Endodermal cell (in vitro differentiated cells): ENCODE measurements at regions not wholly inside any gene's neighbourhood (a gene's known extent, or its start where the extent isn't known, plus 50 kb on each side); places are given as distances from the start of the nearest gene placed in this dataset.

ENCODE experiments used
- DNase-seq: peaks from one replicate; pipeline ENCODE4 v3.0.0-alpha.2; 2017
- H3K27ac ChIP-seq: 2 replicates; pipeline ENCODE4 v1.5.1; 2013; ENCODE audit warnings: mild to moderate bottlenecking, low read depth, low read length, moderate library complexity
- H3K27me3 ChIP-seq: 2 replicates; pipeline ENCODE4 v1.6.1; 2013; ENCODE audit warnings: mild to moderate bottlenecking, low read length, moderate library complexity; ENCODE audit not compliant: insufficient read depth, control insufficient read depth, poor library complexity, severe bottlenecking
- H3K36me3 ChIP-seq: 2 replicates; pipeline ENCODE4 v1.7.0; 2013; ENCODE audit warnings: mild to moderate bottlenecking, low read length, moderate library complexity; ENCODE audit not compliant: control insufficient read depth, insufficient read depth
- H3K4me1 ChIP-seq: one replicate; pipeline ENCODE4 v1.7.0; 2013; ENCODE audit warnings: low read length; ENCODE audit not compliant: control insufficient read depth, insufficient read depth
- H3K4me3 ChIP-seq: 2 replicates; pipeline ENCODE4 v1.5.1; 2013; ENCODE audit warnings: mild to moderate bottlenecking, low read length, moderate library complexity
- H3K9ac ChIP-seq: 2 replicates; pipeline ENCODE4 v1.6.1; 2013; ENCODE audit warnings: mild to moderate bottlenecking, low read length, moderate library complexity; ENCODE audit not compliant: poor library complexity, severe bottlenecking; ENCODE audit errors: extremely low read depth
- H3K9me3 ChIP-seq: 2 replicates; pipeline ENCODE4 v1.6.1; 2013; ENCODE audit warnings: mild to moderate bottlenecking, low read length, moderate library complexity; ENCODE audit not compliant: control insufficient read depth
- H3K27ac Mint-ChIP-seq: 2 replicates; pipeline ENCODE4 v1.8.0; 2020; ENCODE audit warnings: mixed read lengths
- H3K27me3 Mint-ChIP-seq: 2 replicates; pipeline ENCODE4 v1.8.0; 2021; ENCODE audit warnings: mild to moderate bottlenecking, mixed read lengths; ENCODE audit not compliant: insufficient read depth
- H3K36me3 Mint-ChIP-seq: 2 replicates; pipeline ENCODE4 v1.8.0; 2020; ENCODE audit warnings: low read depth, mixed read lengths
- H3K4me1 Mint-ChIP-seq: 2 replicates; pipeline ENCODE4 v1.8.0; 2020; ENCODE audit warnings: mixed read lengths
- H3K4me3 Mint-ChIP-seq: 2 replicates; pipeline ENCODE4 v1.8.0; 2020; ENCODE audit warnings: mild to moderate bottlenecking, moderate library complexity, mixed read lengths
- H3K9me3 Mint-ChIP-seq: 2 replicates; pipeline ENCODE4 v1.8.0; 2020; ENCODE audit warnings: mild to moderate bottlenecking, mixed read lengths
- WGBS, 2 experiments: methylation state at CpG; one replicate each; pipeline versions ENCODE4 v1.1.5 to v1.1.7; 2013; ENCODE audit warnings: missing lambda C conversion rate in 2 of 2, mixed read lengths in 1 of 2; ENCODE audit not compliant: insufficient coverage in 1 of 2, insufficient read length in 1 of 2; 5-methylcytosine and 5-hydroxymethylcytosine counted together
- TF ChIP-seq, protein P1 (sequence below): fragments of 200-600 bp; sonication (generic); conservative IDR thresholded peaks from 2 replicates; pipeline ENCODE4 v1.5.0; 2021; ENCODE audit warnings: antibody characterized with exemption, mild to moderate bottlenecking

DNA sequence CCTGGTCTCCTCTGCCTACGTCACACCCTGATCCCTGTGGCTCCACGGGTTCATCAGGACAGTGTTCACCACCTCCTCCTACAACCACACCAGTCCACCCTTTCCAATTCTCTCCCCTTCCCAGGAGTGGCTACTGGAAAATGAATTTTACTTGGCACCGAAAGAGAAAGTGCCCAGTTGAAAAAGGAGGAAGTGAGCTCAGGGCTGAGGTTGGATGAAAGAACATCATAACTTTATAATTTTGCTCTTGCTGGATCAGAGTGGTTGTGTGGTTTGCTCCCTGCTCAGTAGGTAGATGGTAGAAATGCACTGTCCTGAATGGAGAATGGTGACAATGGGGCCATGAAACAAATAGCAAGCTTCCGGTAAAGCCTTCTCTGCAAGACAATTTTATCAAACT is 140.3 kb upstream of the DDX18 start:
- Histone ChIP-seq H3K9me3 (peaks cover 7% of the 10 kb centered on the region), H3K27ac (no peak overlapping the region), H3K36me3 (no peaks in the 10 kb centered on the region), H3K27me3 (no peaks in the 10 kb centered on the region), H3K9ac (no peak overlapping the region), H3K4me3 (no peak overlapping the region), H3K4me1 (no peaks in the 10 kb centered on the region)
- WGBS, 2 experiments, result 92% methylated on average over 4 of the region's 4 CpGs; no CpG with 5 or more reads in 1 of the 2 experiments
- no peaks in the 10 kb centered on the region for H3K9me3 Mint-ChIP-seq
- H3K27me3 Mint-ChIP-seq, result peaks cover 2% of the 10 kb centered on the region
- DNase-seq, result no peak
- no peaks in the 10 kb centered on the region for H3K4me1 Mint-ChIP-seq
- H3K4me3 Mint-ChIP-seq, result no peak overlapping the region
- H3K36me3 Mint-ChIP-seq, result no peaks in the 10 kb centered on the region
- H3K27ac Mint-ChIP-seq, result no peak overlapping the region
- TF ChIP-seq, protein P1, sequence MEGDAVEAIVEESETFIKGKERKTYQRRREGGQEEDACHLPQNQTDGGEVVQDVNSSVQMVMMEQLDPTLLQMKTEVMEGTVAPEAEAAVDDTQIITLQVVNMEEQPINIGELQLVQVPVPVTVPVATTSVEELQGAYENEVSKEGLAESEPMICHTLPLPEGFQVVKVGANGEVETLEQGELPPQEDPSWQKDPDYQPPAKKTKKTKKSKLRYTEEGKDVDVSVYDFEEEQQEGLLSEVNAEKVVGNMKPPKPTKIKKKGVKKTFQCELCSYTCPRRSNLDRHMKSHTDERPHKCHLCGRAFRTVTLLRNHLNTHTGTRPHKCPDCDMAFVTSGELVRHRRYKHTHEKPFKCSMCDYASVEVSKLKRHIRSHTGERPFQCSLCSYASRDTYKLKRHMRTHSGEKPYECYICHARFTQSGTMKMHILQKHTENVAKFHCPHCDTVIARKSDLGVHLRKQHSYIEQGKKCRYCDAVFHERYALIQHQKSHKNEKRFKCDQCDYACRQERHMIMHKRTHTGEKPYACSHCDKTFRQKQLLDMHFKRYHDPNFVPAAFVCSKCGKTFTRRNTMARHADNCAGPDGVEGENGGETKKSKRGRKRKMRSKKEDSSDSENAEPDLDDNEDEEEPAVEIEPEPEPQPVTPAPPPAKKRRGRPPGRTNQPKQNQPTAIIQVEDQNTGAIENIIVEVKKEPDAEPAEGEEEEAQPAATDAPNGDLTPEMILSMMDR, result no peak

DNA sequence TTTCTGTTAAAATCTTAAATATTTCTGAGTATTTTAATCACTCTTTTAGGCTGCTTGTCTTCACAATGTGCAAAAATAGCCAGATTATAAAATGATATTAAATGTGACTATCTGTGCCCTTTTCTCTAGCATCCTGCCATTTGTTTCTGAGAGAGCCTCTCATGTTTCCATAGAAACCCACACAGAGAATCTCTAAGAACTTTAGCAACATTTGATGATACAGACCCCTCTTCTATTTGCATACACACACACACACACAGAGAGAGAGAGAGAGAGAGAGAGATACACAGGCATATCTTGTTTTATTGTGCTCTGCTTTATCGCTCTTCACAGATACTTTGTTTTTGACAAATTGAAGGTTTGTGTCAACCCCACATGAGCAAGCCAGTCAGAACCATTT is 134.5 kb upstream of the DDX18 start:
- Histone ChIP-seq H3K27ac (no peak overlapping the region), H3K9me3 (peaks cover 12% of the 10 kb centered on the region), H3K4me1 (no peaks in the 10 kb centered on the region), H3K4me3 (peak overlapping the region; percentile 33), H3K27me3 (no peaks in the 10 kb centered on the region), H3K9ac (no peak overlapping the region), H3K36me3 (no peaks in the 10 kb centered on the region)
- Mint-ChIP-seq H3K27ac (no peak overlapping the region), H3K4me3 (no peak overlapping the region), H3K36me3 (no peaks in the 10 kb centered on the region), H3K27me3 (peaks cover 2% of the 10 kb centered on the region), H3K4me1 (peaks cover 3% of the 10 kb centered on the region), H3K9me3 (peaks cover 4% of the 10 kb centered on the region)
- TF ChIP-seq, protein P1, result no peak
- WGBS, 2 experiments, result 95 to 100% methylated on average over 1 of the region's 1 CpG
- no peak for DNase-seq

DNA sequence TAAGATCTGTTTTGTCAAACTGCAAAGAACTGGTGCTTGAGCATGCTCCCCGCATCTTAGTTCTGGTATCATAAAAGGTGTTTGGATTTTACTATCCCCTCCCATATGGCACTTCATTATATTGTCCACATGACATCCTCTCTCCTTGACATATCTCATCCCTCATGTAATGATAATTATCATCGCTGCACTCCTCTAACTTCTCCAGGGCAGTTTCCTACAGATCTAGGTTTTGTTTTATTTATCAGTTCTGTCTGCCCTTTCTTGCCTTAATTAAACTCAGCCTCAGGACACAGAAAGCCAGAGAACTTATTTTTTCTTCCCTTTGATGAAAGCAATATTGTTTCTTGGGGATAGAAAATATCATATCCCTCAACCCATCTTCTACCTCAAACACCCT is 129.6 kb upstream of the DDX18 start:
- Histone ChIP-seq H3K27ac (no peak overlapping the region), H3K27me3 (no peaks in the 10 kb centered on the region), H3K9ac (no peak overlapping the region), H3K4me3 (no peak overlapping the region), H3K9me3 (peaks cover 12% of the 10 kb centered on the region), H3K36me3 (no peaks in the 10 kb centered on the region), H3K4me1 (no peaks in the 10 kb centered on the region)
- TF ChIP-seq, protein P1, result no peak
- no peaks in the 10 kb centered on the region for H3K36me3 Mint-ChIP-seq
- H3K27ac Mint-ChIP-seq, result no peak overlapping the region
- 95 to 100% methylated on average over 2 of the region's 2 CpGs for WGBS, 2 experiments
- no peaks in the 10 kb centered on the region for H3K27me3 Mint-ChIP-seq
- H3K4me1 Mint-ChIP-seq, result peaks cover 3% of the 10 kb centered on the region
- no peak for DNase-seq
- H3K9me3 Mint-ChIP-seq, result peaks cover 4% of the 10 kb centered on the region
- no peak overlapping the region for H3K4me3 Mint-ChIP-seq
